ENCODE measurements at regions not wholly inside any gene's neighbourhood (a gene's known extent, or its start where the extent isn't known, plus 50 kb on each side); places are given as distances from the start of the nearest gene placed in this dataset.

DNA sequence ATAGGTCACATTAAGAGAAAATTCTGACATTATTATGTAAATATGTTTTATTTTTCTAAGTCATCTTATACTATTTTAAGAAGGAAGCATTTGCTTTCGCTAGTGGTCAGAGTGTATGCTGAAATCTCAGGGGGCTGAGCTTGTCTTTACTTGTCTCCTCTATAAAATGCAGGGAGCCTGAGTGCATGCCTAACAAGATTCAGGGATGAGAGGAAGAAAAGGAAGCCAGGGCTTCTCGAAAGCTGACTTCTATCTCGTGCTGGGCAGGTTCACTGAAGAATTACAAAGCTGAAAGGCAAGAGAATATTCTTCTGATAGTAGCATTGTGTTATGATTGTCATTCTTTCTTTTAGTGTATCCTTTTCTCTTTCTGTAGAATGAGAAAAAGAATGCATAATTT lies 467.4 kb downstream of the SOX11 start:
- TF ChIP-seq CTCF (optimal IDR thresholded peaks at IDR 0.05 in 1 of 3, IDR thresholded peaks at IDR 0.05 in 1 of 3, conservative IDR thresholded peaks at IDR 0.05 in 1 of 3; ENCODE audit: extremely low read depth in 1 of 3, insufficient read depth in 2 of 3, low read length in 3 of 3) (no peak), EZH2 (IDR thresholded peaks at IDR 0.05; ENCODE audit: low read length) (no peak)
- Histone ChIP-seq H3K4me1 (ENCODE audit: control insufficient read depth, extremely low read depth, insufficient read depth, low read length) (no peaks in the 10 kb centered on the region), H3K9me3 (ENCODE audit: control insufficient read depth, low read depth, low read length) (no peaks in the 10 kb centered on the region), H3K27ac (ENCODE audit: control insufficient read depth, insufficient read depth, low read length) (no peak overlapping the region), H3K9ac (ENCODE audit: control insufficient read depth, extremely low read depth, insufficient read depth, low read length) (no peak overlapping the region), H4K20me1 (ENCODE audit: control insufficient read depth, extremely low read depth, insufficient read depth, low read length) (no peaks in the 10 kb centered on the region), H3K9me1 (ENCODE audit: control insufficient read depth, extremely low read depth, insufficient read depth, low read length) (no peaks in the 10 kb centered on the region), H3K27me3 (ENCODE audit: control insufficient read depth, extremely low read depth, insufficient read depth, low read length) (no peaks in the 10 kb centered on the region), H3K4me2 (ENCODE audit: control insufficient read depth, extremely low read depth, insufficient read depth, low read depth, low read length) (no peak overlapping the region), H3K79me2 (ENCODE audit: control insufficient read depth, insufficient read depth, low read length) (no peaks in the 10 kb centered on the region), H2AFZ (ENCODE audit: control insufficient read depth, low read length) (no peak overlapping the region), H3K36me3 (ENCODE audit: control insufficient read depth in 2 of 2, extremely low read depth in 1 of 2, insufficient read depth in 2 of 2, low read length in 2 of 2) (no peaks in the 10 kb centered on the region), H3K4me3 (ENCODE audit: control insufficient read depth in 2 of 3, extremely low read depth in 1 of 3, insufficient read depth in 2 of 3, low read depth in 1 of 3, low read length in 3 of 3) (no peak overlapping the region)
- FAIRE-seq, result no peak
- DNase-seq (ENCODE audit: low read depth, low spot score), result no peak
- dilution Hi-C loops (cut with MboI; ENCODE audit: extremely low pct_ligation_motif_present, low sequenced_read_pairs), result no loop called here

DNA sequence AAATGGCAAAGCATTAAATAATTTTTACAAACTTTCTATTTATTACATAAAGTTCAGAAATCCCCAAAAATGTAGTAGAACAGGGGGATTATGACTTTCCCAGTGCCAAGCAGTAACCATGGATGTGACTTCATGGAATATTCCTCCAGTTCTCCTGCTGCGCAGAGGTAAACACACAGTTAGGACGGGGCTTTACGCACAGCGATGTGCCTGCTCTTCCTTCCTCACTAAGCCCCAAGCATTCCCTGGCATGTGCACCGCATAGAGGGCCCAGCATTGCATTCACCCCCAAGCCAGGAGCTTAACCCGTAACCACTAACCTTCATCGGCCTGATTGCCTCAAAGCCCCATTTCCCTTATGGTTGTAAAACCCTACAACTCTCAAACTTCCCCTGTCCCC lies 471.7 kb downstream of the SOX11 start:
- Histone ChIP-seq H3K9me3 (ENCODE audit: control insufficient read depth, low read depth, low read length) (no peaks in the 10 kb centered on the region), H2AFZ (ENCODE audit: control insufficient read depth, low read length) (no peak overlapping the region), H3K4me1 (ENCODE audit: control insufficient read depth, extremely low read depth, insufficient read depth, low read length) (no peaks in the 10 kb centered on the region), H3K27ac (ENCODE audit: control insufficient read depth, insufficient read depth, low read length) (no peak overlapping the region), H3K4me2 (ENCODE audit: control insufficient read depth, extremely low read depth, insufficient read depth, low read depth, low read length) (no peak overlapping the region), H3K9me1 (ENCODE audit: control insufficient read depth, extremely low read depth, insufficient read depth, low read length) (no peaks in the 10 kb centered on the region), H4K20me1 (ENCODE audit: control insufficient read depth, extremely low read depth, insufficient read depth, low read length) (no peaks in the 10 kb centered on the region), H3K79me2 (ENCODE audit: control insufficient read depth, insufficient read depth, low read length) (no peaks in the 10 kb centered on the region), H3K36me3 (ENCODE audit: control insufficient read depth in 2 of 2, extremely low read depth in 1 of 2, insufficient read depth in 2 of 2, low read length in 2 of 2) (no peaks in the 10 kb centered on the region), H3K9ac (ENCODE audit: control insufficient read depth, extremely low read depth, insufficient read depth, low read length) (no peak overlapping the region), H3K27me3 (ENCODE audit: control insufficient read depth, extremely low read depth, insufficient read depth, low read length) (no peaks in the 10 kb centered on the region), H3K4me3 (ENCODE audit: control insufficient read depth in 2 of 3, extremely low read depth in 1 of 3, insufficient read depth in 2 of 3, low read depth in 1 of 3, low read length in 3 of 3) (no peak overlapping the region)
- TF ChIP-seq EZH2 (IDR thresholded peaks at IDR 0.05; ENCODE audit: low read length) (no peak), CTCF (optimal IDR thresholded peaks at IDR 0.05 in 1 of 3, IDR thresholded peaks at IDR 0.05 in 1 of 3, conservative IDR thresholded peaks at IDR 0.05 in 1 of 3; ENCODE audit: extremely low read depth in 1 of 3, insufficient read depth in 2 of 3, low read length in 3 of 3) (no peak)
- dilution Hi-C loops (cut with MboI; ENCODE audit: extremely low pct_ligation_motif_present, low sequenced_read_pairs), result no loop called here
- no peak for FAIRE-seq
- DNase-seq (ENCODE audit: low read depth, low spot score), result no peak
